ENCODE measurements at regions not wholly inside any gene's neighbourhood (a gene's known extent, or its start where the extent isn't known, plus 50 kb on each side); places are given as distances from the start of the nearest gene placed in this dataset.

GRCh38 chr6:8269094-8269493, 166.3 kb downstream of the SLC35B3 start:
- TF ChIP-seq, protein P1, sequence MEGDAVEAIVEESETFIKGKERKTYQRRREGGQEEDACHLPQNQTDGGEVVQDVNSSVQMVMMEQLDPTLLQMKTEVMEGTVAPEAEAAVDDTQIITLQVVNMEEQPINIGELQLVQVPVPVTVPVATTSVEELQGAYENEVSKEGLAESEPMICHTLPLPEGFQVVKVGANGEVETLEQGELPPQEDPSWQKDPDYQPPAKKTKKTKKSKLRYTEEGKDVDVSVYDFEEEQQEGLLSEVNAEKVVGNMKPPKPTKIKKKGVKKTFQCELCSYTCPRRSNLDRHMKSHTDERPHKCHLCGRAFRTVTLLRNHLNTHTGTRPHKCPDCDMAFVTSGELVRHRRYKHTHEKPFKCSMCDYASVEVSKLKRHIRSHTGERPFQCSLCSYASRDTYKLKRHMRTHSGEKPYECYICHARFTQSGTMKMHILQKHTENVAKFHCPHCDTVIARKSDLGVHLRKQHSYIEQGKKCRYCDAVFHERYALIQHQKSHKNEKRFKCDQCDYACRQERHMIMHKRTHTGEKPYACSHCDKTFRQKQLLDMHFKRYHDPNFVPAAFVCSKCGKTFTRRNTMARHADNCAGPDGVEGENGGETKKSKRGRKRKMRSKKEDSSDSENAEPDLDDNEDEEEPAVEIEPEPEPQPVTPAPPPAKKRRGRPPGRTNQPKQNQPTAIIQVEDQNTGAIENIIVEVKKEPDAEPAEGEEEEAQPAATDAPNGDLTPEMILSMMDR (IDR thresholded peaks at IDR 0.05; ENCODE audit: insufficient read depth, low read depth, low read length), result no peak
- TF ChIP-seq EZH2 (IDR thresholded peaks at IDR 0.05; ENCODE audit: insufficient read depth, low read length), result no peak

Measured in astrocyte (in vitro differentiated cells and primary cell).